GM23338 (cell line): ENCODE measurements at regions not wholly inside any gene's neighbourhood (a gene's known extent, or its start where the extent isn't known, plus 50 kb on each side); places are given as distances from the start of the nearest gene placed in this dataset.
A peak's percentile ranks its signal among the peaks of the same experiment; 100 is the strongest.

ENCODE experiments used
- CREB1 ChIP-seq: fragments of 250-450 bp; sonication (Bioruptor Pico); IDR thresholded peaks from 2 replicates; pipeline ENCODE4 v1.5.0; 2020; ENCODE audit warnings: low read depth, mild to moderate bottlenecking, moderate library complexity
- EZH2 ChIP-seq: fragments of 200-600 bp; sonication (generic); IDR thresholded peaks from one replicate; pipeline ENCODE4 v1.8.0; 2017; ENCODE audit warnings: antibody characterized with exemption, mild to moderate bottlenecking, low read depth; ENCODE audit not compliant: unreplicated experiment
- EZH2phosphoT487 ChIP-seq: fragments of 200-600 bp; sonication (generic); IDR thresholded peaks from one replicate; pipeline ENCODE4 v1.8.1; 2018; ENCODE audit warnings: antibody characterized with exemption; ENCODE audit not compliant: unreplicated experiment
- JUNB ChIP-seq: IDR thresholded peaks from one replicate; pipeline ENCODE4 v1.6.1; 2016; ENCODE audit warnings: antibody characterized with exemption; ENCODE audit not compliant: unreplicated experiment
- POLR2AphosphoS5 ChIP-seq: IDR thresholded peaks from 2 replicates; pipeline ENCODE4 v1.6.1; 2016; ENCODE audit warnings: antibody characterized with exemption, low read depth
- STAT1 ChIP-seq: IDR thresholded peaks from one replicate; pipeline ENCODE4 v1.6.1; 2016; ENCODE audit warnings: antibody characterized with exemption; ENCODE audit not compliant: unreplicated experiment
- ZNF114 ChIP-seq: fragments of 250-450 bp; sonication (Bioruptor Pico); IDR thresholded peaks from 2 replicates; pipeline ENCODE4 v1.5.0; 2020; ENCODE audit warnings: mild to moderate bottlenecking, moderate library complexity
- ZNF331 ChIP-seq: fragments of 250-450 bp; sonication (Bioruptor Pico); IDR thresholded peaks from 2 replicates; pipeline ENCODE4 v1.5.0; 2020; ENCODE audit warnings: low read depth, mild to moderate bottlenecking, moderate library complexity
- TF ChIP-seq, protein P1 (sequence below), 2 experiments: fragments of 200-600 bp in 1 of 2; sonication (generic) in 1 of 2; conservative IDR thresholded peaks; 2 replicates each; pipeline versions ENCODE4 v1.5.1 to v1.6.1; 2016 to 2017; ENCODE audit warnings: antibody characterized with exemption in 2 of 2, low read depth in 2 of 2, mild to moderate bottlenecking in 2 of 2, moderate library complexity in 1 of 2
- TF ChIP-seq, protein P2 (sequence below): IDR thresholded peaks from one replicate; pipeline ENCODE4 v1.6.1; 2018; ENCODE audit warnings: antibody characterized with exemption; ENCODE audit not compliant: unreplicated experiment

DNA sequence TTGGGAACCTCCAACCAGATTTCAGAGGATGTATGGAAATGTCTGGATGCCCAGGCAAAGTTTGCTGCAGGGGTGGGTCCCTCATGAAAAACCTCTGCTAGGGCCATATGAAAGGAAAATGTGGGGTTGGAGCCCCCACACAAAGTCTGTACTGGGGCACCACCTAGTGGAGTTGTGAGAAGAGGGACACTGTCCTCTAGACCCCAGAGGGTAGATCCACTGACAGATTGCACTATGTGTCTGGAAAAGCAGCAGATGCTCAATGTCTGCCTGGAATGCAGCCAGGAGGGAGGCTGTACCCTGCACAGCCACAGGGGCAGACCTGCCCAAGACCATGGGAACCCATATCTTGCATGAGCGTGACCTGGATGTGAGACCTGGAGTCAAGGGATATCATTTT lies 573.7 kb upstream of the NXPH2 start:
- TF ChIP-seq EZH2 (no peak), EZH2phosphoT487 (no peak), POLR2AphosphoS5 (no peak), JUNB (no peak), ZNF331 (no peak), STAT1 (no peak), ZNF114 (CRISPR knock-in tag) (no peak), CREB1 (CRISPR knock-in tag) (no peak)
- TF ChIP-seq, protein P1, sequence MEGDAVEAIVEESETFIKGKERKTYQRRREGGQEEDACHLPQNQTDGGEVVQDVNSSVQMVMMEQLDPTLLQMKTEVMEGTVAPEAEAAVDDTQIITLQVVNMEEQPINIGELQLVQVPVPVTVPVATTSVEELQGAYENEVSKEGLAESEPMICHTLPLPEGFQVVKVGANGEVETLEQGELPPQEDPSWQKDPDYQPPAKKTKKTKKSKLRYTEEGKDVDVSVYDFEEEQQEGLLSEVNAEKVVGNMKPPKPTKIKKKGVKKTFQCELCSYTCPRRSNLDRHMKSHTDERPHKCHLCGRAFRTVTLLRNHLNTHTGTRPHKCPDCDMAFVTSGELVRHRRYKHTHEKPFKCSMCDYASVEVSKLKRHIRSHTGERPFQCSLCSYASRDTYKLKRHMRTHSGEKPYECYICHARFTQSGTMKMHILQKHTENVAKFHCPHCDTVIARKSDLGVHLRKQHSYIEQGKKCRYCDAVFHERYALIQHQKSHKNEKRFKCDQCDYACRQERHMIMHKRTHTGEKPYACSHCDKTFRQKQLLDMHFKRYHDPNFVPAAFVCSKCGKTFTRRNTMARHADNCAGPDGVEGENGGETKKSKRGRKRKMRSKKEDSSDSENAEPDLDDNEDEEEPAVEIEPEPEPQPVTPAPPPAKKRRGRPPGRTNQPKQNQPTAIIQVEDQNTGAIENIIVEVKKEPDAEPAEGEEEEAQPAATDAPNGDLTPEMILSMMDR (conservative IDR thresholded peaks at IDR 0.05; ENCODE audit: low read depth in 2 of 2): peak; percentile 38 to 70
- TF ChIP-seq, protein P2, sequence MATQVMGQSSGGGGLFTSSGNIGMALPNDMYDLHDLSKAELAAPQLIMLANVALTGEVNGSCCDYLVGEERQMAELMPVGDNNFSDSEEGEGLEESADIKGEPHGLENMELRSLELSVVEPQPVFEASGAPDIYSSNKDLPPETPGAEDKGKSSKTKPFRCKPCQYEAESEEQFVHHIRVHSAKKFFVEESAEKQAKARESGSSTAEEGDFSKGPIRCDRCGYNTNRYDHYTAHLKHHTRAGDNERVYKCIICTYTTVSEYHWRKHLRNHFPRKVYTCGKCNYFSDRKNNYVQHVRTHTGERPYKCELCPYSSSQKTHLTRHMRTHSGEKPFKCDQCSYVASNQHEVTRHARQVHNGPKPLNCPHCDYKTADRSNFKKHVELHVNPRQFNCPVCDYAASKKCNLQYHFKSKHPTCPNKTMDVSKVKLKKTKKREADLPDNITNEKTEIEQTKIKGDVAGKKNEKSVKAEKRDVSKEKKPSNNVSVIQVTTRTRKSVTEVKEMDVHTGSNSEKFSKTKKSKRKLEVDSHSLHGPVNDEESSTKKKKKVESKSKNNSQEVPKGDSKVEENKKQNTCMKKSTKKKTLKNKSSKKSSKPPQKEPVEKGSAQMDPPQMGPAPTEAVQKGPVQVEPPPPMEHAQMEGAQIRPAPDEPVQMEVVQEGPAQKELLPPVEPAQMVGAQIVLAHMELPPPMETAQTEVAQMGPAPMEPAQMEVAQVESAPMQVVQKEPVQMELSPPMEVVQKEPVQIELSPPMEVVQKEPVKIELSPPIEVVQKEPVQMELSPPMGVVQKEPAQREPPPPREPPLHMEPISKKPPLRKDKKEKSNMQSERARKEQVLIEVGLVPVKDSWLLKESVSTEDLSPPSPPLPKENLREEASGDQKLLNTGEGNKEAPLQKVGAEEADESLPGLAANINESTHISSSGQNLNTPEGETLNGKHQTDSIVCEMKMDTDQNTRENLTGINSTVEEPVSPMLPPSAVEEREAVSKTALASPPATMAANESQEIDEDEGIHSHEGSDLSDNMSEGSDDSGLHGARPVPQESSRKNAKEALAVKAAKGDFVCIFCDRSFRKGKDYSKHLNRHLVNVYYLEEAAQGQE: no peak
